Nephron progenitor cell (in vitro differentiated cells): ENCODE measurements at regions not wholly inside any gene's neighbourhood (a gene's known extent, or its start where the extent isn't known, plus 50 kb on each side); places are given as distances from the start of the nearest gene placed in this dataset.

Experiments used
- DNase-seq: peaks from one replicate; pipeline ENCODE4 v3.0.0; 2021
- H3K27ac Mint-ChIP-seq: 2 replicates; pipeline ENCODE4 v1.8.0; 2021; ENCODE audit warnings: mild to moderate bottlenecking, moderate library complexity, mixed read lengths
- H3K27me3 Mint-ChIP-seq: 2 replicates; pipeline ENCODE4 v1.8.0; 2021; ENCODE audit warnings: mild to moderate bottlenecking, low read depth, mixed read lengths; ENCODE audit not compliant: poor library complexity
- H3K36me3 Mint-ChIP-seq: 2 replicates; pipeline ENCODE4 v1.8.0; 2021; ENCODE audit warnings: low read depth, mixed read lengths
- H3K4me1 Mint-ChIP-seq: 2 replicates; pipeline ENCODE4 v1.8.0; 2021; ENCODE audit warnings: mixed read lengths
- H3K4me3 Mint-ChIP-seq: 2 replicates; pipeline ENCODE4 v1.8.0; 2021; ENCODE audit warnings: mild to moderate bottlenecking, moderate library complexity, mixed read lengths
- H3K9me3 Mint-ChIP-seq: 2 replicates; pipeline ENCODE4 v1.8.0; 2021; ENCODE audit warnings: mild to moderate bottlenecking, moderate library complexity, mixed read lengths
- CTCF ChIP-seq: fragments of 200-600 bp; sonication (generic); IDR thresholded peaks from 2 replicates; pipeline ENCODE4 v1.5.0; 2021; ENCODE audit warnings: antibody characterized with exemption

GRCh38 chr4:170705907-170706306 lies 616.2 kb upstream of the AADAT start:
- DNase-seq = no peak
- H3K9me3 Mint-ChIP-seq = no peaks in the 10 kb centered on the region
- H3K27me3 Mint-ChIP-seq = no peaks in the 10 kb centered on the region
- no peak overlapping the region for H3K4me3 Mint-ChIP-seq
- H3K27ac Mint-ChIP-seq = no peak overlapping the region
- no peak for TF ChIP-seq CTCF
- H3K36me3 Mint-ChIP-seq = no peaks in the 10 kb centered on the region
- peaks cover 10% of the 10 kb centered on the region for H3K4me1 Mint-ChIP-seq

GRCh38 chr4:170700064-170700463 lies 610.3 kb upstream of the AADAT start:
- DNase-seq = no peak
- Mint-ChIP-seq H3K36me3 (no peaks in the 10 kb centered on the region), H3K27me3 (peaks cover 2% of the 10 kb centered on the region), H3K9me3 (no peaks in the 10 kb centered on the region), H3K27ac (no peak overlapping the region), H3K4me3 (no peak overlapping the region), H3K4me1 (peaks cover 10% of the 10 kb centered on the region)
- TF ChIP-seq CTCF = no peak

DNA sequence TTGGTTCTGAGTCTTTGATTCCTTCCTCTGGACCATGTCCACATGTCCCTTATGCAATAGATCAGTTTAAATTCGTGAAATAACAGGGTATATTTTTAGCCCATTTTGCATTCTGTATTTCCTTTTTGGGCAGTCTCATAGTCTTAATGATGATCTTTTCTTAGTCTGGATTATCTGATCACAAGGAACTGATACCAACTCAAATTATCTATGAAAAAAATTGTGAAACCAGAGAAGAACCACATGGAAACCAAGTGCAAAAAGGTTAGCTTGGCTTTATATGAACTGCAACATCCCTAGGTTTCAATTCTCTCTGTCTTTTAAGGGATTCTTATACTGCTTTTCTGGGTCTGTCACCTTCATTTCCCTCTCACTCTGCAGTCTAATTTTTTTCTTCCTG lies 608.6 kb upstream of the AADAT start:
- peaks cover 2% of the 10 kb centered on the region for H3K27me3 Mint-ChIP-seq
- H3K27ac Mint-ChIP-seq = no peak overlapping the region
- peaks cover 5% of the 10 kb centered on the region for H3K4me1 Mint-ChIP-seq
- no peaks in the 10 kb centered on the region for H3K9me3 Mint-ChIP-seq
- no peak for TF ChIP-seq CTCF
- no peak for DNase-seq
- no peak overlapping the region for H3K4me3 Mint-ChIP-seq
- no peaks in the 10 kb centered on the region for H3K36me3 Mint-ChIP-seq

DNA sequence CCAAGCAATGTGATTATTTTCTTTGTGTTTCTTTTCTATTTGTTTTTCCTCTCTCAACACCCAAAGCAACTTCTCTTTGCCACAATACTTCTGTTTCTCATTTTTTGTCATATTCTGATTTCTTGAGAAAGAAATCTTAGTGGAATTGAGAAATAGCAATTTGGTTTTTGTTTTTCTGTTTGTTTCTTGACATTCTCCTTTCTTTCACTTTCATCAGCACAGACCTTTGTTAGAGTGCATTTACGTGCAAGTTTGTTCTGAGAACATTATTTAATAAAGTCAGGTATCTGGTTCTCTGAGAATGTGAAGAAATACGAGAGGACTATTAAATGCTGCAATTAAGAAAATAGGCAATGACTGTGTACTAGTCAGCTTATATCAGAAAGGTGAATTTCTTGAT lies 608.1 kb upstream of the AADAT start:
- H3K27me3 Mint-ChIP-seq = peaks cover 2% of the 10 kb centered on the region
- no peak for TF ChIP-seq CTCF

GRCh38 chr4:170697045-170697444 lies 607.3 kb upstream of the AADAT start:
- H3K9me3 Mint-ChIP-seq = no peaks in the 10 kb centered on the region
- H3K36me3 Mint-ChIP-seq = no peaks in the 10 kb centered on the region
- H3K4me3 Mint-ChIP-seq = no peak overlapping the region
- H3K27me3 Mint-ChIP-seq = peaks cover 2% of the 10 kb centered on the region
- no peaks in the 10 kb centered on the region for H3K4me1 Mint-ChIP-seq
- TF ChIP-seq CTCF = no peak
- no peak for DNase-seq
- H3K27ac Mint-ChIP-seq = no peak overlapping the region

More for the DNA sequence above, 608.1 kb upstream of the AADAT start:
- no peaks in the 10 kb centered on the region for H3K9me3 Mint-ChIP-seq
- H3K27ac Mint-ChIP-seq = peak overlapping the region; percentile 33
- H3K4me3 Mint-ChIP-seq = no peak overlapping the region
- no peaks in the 10 kb centered on the region for H3K4me1 Mint-ChIP-seq
- H3K36me3 Mint-ChIP-seq = no peaks in the 10 kb centered on the region
- no peak for DNase-seq

DNA sequence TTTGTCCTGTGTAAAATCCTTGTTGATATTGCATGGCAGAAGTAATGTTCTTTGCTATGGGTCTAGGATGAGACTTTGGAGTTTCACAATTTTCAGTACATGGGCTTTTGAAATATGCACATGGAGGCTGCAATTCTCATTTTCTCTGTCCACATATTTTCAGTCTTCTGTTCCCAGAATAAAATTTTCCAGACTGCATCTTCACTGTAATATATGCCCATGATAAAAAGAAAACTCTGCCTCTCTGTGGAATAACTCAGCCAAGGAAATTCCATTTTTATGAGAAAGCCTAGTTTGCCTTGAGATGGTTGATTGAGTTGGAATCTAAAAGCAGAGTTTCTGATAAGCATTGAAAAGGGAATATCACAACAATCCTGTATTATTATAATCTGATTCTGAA lies 601.4 kb upstream of the AADAT start:
- DNase-seq = no peak
- no peaks in the 10 kb centered on the region for H3K4me1 Mint-ChIP-seq
- no peak for TF ChIP-seq CTCF
- H3K27ac Mint-ChIP-seq = no peak overlapping the region
- H3K36me3 Mint-ChIP-seq = no peaks in the 10 kb centered on the region
- H3K27me3 Mint-ChIP-seq = no peaks in the 10 kb centered on the region
- H3K9me3 Mint-ChIP-seq = no peaks in the 10 kb centered on the region
- H3K4me3 Mint-ChIP-seq = no peak overlapping the region
